Stimulated activated naive CD8-positive, alpha-beta T cell treated with anti-CD3 and anti-CD28 coated beads, Interleukin-15, amount 100 ng/mL, for 72 hours (primary cell): ENCODE measurements at regions not wholly inside any gene's neighbourhood (a gene's known extent, or its start where the extent isn't known, plus 50 kb on each side); places are given as distances from the start of the nearest gene placed in this dataset.
A peak's percentile ranks its signal among the peaks of the same experiment; 100 is the strongest.

ENCODE experiments used
- ATAC-seq: fragments of 150-1000 bp; cut with Tn5 transposase; 2 replicates; pipeline ENCODE4 v1.10.0; 2021; ENCODE audit warnings: mild to moderate bottlenecking, moderate library complexity
- DNase-seq, 2 donors: peaks; one replicate each; pipeline ENCODE4 v3.0.0; 2021 to 2022
- H3K27ac Mint-ChIP-seq, 2 donors: one replicate each; pipeline ENCODE4 v1.8.0; 2022; ENCODE audit warnings: mild to moderate bottlenecking in 2 of 2, mixed read lengths in 2 of 2, moderate library complexity in 2 of 2
- H3K27me3 Mint-ChIP-seq: one replicate; pipeline ENCODE4 v1.8.0; 2022; ENCODE audit warnings: mixed read lengths
- H3K4me1 Mint-ChIP-seq: one replicate; pipeline ENCODE4 v1.8.0; 2022; ENCODE audit warnings: mild to moderate bottlenecking, mixed read lengths
- H3K4me3 Mint-ChIP-seq, 2 donors: one replicate each; pipeline ENCODE4 v1.8.0; 2022; ENCODE audit warnings: mild to moderate bottlenecking in 2 of 2, mixed read lengths in 2 of 2, moderate library complexity in 1 of 2
- H3K9me3 Mint-ChIP-seq, 2 donors: one replicate each; pipeline ENCODE4 v1.8.0; 2022; ENCODE audit warnings: mixed read lengths in 2 of 2

GRCh38 chr13:107251341-107251740 is 683.4 kb upstream of the ARGLU1 start:
- Mint-ChIP-seq H3K4me1 (no peaks in the 10 kb centered on the region), H3K9me3 (no peaks in the 10 kb centered on the region), H3K27me3 (peaks cover 6% of the 10 kb centered on the region), H3K27ac (peak overlapping the region in 1 of 2 donors; percentile 3), H3K4me3 (no peak overlapping the region)
- no peak for DNase-seq
- no peak for ATAC-seq

DNA sequence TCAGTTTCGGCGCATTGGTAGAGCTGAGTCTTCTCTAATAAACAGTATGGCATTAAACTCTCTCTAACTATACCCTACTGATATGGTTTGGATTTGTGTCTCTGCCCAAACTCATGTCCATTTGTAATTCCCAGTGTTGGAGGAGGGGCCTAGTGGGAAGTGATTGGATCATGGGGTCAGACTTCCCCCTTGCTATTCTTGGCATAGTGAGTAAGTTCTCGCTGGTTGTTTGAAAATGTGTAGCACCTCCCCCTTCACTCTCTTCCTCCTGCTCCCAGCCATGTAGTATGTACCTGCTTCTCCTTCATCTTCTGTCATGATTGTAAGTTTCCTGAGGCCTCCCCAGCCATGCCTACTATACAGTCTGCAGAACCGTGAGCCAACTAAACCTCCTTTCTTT is 682.7 kb upstream of the ARGLU1 start:
- no peak for DNase-seq
- Mint-ChIP-seq H3K4me1 (no peaks in the 10 kb centered on the region), H3K27me3 (peaks cover 6% of the 10 kb centered on the region), H3K4me3 (no peak overlapping the region), H3K9me3 (no peaks in the 10 kb centered on the region), H3K27ac (no peak overlapping the region)
- no peak for ATAC-seq

- Mint-ChIP-seq H3K4me1 (no peaks in the 10 kb centered on the region), H3K4me3 (no peak overlapping the region), H3K27me3 (no peaks in the 10 kb centered on the region), H3K9me3 (peaks cover 0 to 5% of the 10 kb centered on the region in 2 donors), H3K27ac (no peak overlapping the region)
- DNase-seq (no peak), ATAC-seq (no peak)
These were observed 676.3 kb upstream of the ARGLU1 start for GRCh38 chr13:107244241-107244640.

DNA sequence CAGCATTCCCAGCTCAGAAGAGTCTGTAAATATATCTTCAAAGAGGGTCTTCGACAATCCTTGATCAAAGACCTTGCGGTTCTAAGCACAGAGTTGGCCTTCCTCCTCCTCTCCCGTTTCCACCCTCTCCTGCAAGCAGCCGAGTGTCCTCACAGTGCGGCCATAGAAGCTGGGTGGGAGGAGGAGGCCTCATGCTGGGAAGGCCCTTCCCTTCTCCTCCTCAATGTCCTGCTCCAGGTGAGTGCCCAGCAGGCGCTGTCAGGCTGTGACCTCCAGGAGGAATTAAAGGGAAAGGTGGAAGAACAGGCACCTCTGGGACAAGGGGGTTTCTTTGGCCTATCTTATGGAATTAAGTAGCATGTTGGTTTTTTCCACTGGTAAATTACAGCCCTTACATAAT is 674.2 kb upstream of the ARGLU1 start:
- no peak overlapping the region for H3K27ac Mint-ChIP-seq
- no peaks in the 10 kb centered on the region for H3K27me3 Mint-ChIP-seq
- DNase-seq (no peak), ATAC-seq (no peak)
- peaks cover 0 to 5% of the 10 kb centered on the region in 2 donors for H3K9me3 Mint-ChIP-seq
- H3K4me1 Mint-ChIP-seq = no peaks in the 10 kb centered on the region
- H3K4me3 Mint-ChIP-seq = no peak overlapping the region

DNA sequence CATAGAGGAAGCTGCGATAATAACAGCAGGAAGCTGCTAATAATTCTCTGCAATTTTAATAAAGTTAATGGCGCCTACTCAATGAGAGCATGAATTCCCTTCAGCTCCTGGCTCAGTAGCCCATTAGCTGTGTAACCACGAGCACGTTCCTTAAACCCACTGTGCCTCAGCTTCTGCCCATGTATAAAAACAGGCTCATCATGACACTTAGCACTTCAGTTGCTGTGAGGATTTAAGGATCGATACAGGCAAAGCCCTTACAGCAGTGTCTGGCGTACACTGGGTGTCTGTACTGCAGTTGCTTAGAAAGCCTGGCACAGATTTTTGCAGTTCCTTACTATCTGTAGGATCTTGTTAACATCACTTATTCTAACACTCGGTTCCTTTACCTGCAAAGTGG is 673.4 kb upstream of the ARGLU1 start:
- H3K27ac Mint-ChIP-seq = no peak overlapping the region
- no peaks in the 10 kb centered on the region for H3K27me3 Mint-ChIP-seq
- no peak for ATAC-seq
- DNase-seq = no peak
- H3K4me1 Mint-ChIP-seq = no peaks in the 10 kb centered on the region
- no peak overlapping the region for H3K4me3 Mint-ChIP-seq
- H3K9me3 Mint-ChIP-seq = peaks cover 0 to 5% of the 10 kb centered on the region in 2 donors

DNA sequence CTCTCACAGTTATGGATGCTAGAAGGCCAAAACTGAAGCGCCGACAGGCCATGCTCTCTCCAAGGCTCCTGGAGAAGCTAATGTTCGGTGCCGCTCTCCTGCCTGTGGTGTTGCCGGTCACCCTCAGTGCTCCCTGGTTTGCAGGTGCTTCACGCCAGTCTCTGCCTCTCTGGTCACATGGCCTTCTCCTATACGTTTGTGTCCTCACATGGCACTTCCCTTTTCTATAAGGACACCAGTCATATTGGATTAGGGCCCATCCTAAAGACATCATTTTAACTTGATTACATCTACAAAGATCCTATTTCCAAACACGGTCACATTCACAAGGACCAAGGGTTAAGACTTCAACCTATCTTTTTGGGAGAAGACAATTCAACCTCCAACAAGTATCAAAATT is 671.3 kb upstream of the ARGLU1 start:
- H3K4me1 Mint-ChIP-seq = no peaks in the 10 kb centered on the region
- no peak for DNase-seq
- no peak for ATAC-seq
- H3K27ac Mint-ChIP-seq = no peak overlapping the region
- H3K4me3 Mint-ChIP-seq = no peak overlapping the region
- H3K9me3 Mint-ChIP-seq = peaks cover 0 to 5% of the 10 kb centered on the region in 2 donors
- H3K27me3 Mint-ChIP-seq = no peaks in the 10 kb centered on the region

DNA sequence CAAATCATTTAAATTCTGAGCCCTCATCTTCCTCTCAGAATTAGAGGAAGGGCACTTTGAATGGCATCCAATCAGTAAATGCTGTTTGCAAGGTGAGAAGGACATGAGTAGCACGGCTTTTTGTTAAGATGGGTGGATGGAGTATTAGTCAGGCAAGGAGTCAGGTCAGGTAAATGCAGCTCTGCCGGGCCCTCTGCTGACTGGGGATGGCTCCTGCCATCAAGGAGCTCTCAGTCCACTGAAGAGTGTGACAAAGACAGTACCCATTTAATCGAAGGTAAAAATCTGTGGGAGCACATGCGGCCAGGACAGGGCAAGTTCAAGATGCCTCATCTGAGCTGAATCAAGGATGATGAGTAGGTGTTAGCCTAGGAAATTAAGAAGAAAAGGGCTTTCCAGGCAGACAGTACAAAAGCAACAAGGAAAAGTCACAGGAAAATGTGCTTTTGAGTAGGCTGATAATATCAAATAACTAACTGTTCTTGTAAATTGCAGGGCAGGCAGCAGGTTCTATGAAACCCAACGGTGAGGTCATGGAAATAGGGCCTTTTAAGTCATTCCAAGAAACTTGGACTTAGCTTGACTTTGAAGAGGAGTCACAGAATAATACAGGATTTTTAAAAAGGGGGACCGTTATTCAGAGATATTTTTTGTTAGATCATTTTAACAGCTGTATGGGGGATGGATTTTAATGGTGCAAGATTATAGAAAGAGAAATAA is 670.5 kb upstream of the ARGLU1 start:
- DNase-seq = no peak
- Mint-ChIP-seq H3K27me3 (no peaks in the 10 kb centered on the region), H3K9me3 (peaks cover 0 to 5% of the 10 kb centered on the region in 2 donors), H3K4me1 (no peaks in the 10 kb centered on the region), H3K4me3 (no peak overlapping the region), H3K27ac (peak overlapping the region in 1 of 2 donors; percentile 9)
- no peak for ATAC-seq

- Mint-ChIP-seq H3K4me1 (no peaks in the 10 kb centered on the region), H3K9me3 (no peaks in the 10 kb centered on the region), H3K27ac (no peak overlapping the region), H3K4me3 (no peak overlapping the region), H3K27me3 (no peaks in the 10 kb centered on the region)
- DNase-seq (no peak), ATAC-seq (no peak)
These were observed 666.6 kb upstream of the ARGLU1 start for GRCh38 chr13:107234319-107235073.

DNA sequence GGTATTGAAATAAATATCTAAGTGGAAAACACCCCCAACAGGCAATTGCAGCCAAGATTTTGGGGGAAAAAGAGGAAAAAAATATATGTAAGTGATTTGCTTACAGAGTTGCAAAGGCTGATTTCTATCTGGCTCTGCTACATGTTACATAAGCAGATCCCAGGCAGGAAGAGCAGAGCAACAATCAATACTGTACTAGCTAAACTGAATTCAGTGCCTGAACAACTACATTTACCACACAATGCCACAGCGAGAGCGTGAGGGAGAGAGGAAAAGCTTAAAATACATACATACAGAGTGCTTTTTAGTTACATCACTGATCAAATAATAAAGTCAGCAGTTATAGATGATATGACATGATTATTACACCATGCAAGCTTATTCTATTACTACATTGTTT is 665.6 kb upstream of the ARGLU1 start:
- H3K27ac Mint-ChIP-seq = no peak overlapping the region
- DNase-seq (no peak), ATAC-seq (no peak)
- no peaks in the 10 kb centered on the region for H3K9me3 Mint-ChIP-seq
- H3K27me3 Mint-ChIP-seq = no peaks in the 10 kb centered on the region
- H3K4me1 Mint-ChIP-seq = no peaks in the 10 kb centered on the region
- H3K4me3 Mint-ChIP-seq = no peak overlapping the region

DNA sequence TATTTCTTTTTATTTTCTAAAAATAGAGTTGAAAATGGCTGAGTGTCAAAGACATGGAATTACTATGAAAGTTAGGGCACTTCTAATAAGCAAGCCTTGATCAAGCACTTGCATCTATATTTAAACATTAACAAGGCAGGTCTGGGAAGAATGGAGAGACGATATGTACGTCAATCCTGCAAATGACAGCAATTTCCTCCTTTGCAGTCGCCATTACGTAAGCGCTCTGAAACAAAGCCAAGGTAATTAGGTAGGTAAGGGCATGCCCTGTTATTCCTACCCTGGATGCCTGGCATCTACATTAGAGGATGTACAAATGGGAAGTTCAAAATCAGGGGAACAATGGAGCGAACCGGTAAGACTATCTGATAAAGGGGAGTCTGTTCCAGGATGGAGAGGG is 664.0 kb upstream of the ARGLU1 start:
- Mint-ChIP-seq H3K9me3 (no peaks in the 10 kb centered on the region), H3K4me1 (no peaks in the 10 kb centered on the region), H3K4me3 (no peak overlapping the region), H3K27me3 (no peaks in the 10 kb centered on the region), H3K27ac (no peak overlapping the region)
- ATAC-seq = no peak
- DNase-seq = no peak

DNA sequence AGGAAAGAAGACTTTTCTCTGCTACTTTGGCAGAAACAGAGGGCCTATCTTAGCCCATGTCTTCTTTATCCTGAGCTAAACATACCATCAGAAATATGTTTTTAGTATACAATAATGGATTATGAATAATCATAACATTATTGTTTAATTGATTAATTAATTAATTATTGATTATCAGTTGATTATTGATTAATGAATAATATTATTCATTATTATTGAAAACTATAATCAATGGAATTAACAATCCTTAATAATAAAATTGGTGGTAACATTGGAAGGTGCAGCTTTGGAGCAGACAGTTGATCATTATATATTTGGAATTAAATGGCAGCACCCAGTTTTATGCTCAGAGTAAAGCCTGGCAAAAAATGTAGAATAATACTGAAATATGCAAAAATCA is 655.9 kb upstream of the ARGLU1 start:
- H3K9me3 Mint-ChIP-seq = no peaks in the 10 kb centered on the region
- H3K4me3 Mint-ChIP-seq = no peak overlapping the region
- ATAC-seq (no peak), DNase-seq (no peak)
- no peaks in the 10 kb centered on the region for H3K4me1 Mint-ChIP-seq
- no peaks in the 10 kb centered on the region for H3K27me3 Mint-ChIP-seq
- no peak overlapping the region for H3K27ac Mint-ChIP-seq

GRCh38 chr13:107222597-107222996 is 654.7 kb upstream of the ARGLU1 start:
- no peak for DNase-seq
- Mint-ChIP-seq H3K27me3 (no peaks in the 10 kb centered on the region), H3K4me1 (no peaks in the 10 kb centered on the region), H3K9me3 (no peaks in the 10 kb centered on the region), H3K27ac (no peak overlapping the region), H3K4me3 (no peak overlapping the region)
- no peak for ATAC-seq

DNA sequence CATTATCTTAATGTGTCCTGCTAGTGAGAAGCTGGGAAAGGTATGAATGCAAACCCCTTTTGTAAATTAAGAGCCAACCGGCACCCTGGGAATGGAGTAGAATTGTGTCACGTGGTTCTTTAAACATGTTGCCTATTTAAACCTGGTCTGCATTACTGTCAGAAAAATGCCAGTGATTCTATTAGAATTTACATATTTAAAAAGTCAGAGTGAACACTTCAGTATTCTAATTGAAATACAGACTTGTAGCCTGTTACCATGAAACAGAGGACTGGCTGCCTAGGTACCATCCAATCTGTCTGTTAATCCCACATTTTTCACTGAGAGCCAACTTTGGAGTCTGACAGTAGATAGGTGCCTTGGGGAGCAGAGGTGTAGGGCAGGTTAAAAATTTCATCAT is 652.3 kb upstream of the ARGLU1 start:
- H3K27ac Mint-ChIP-seq = no peak overlapping the region
- no peak for ATAC-seq
- no peaks in the 10 kb centered on the region for H3K9me3 Mint-ChIP-seq
- DNase-seq = no peak
- no peaks in the 10 kb centered on the region for H3K4me1 Mint-ChIP-seq
- H3K27me3 Mint-ChIP-seq = no peaks in the 10 kb centered on the region
- no peak overlapping the region for H3K4me3 Mint-ChIP-seq

GRCh38 chr13:107217251-107217650 is 649.3 kb upstream of the ARGLU1 start:
- no peaks in the 10 kb centered on the region for H3K27me3 Mint-ChIP-seq

DNA sequence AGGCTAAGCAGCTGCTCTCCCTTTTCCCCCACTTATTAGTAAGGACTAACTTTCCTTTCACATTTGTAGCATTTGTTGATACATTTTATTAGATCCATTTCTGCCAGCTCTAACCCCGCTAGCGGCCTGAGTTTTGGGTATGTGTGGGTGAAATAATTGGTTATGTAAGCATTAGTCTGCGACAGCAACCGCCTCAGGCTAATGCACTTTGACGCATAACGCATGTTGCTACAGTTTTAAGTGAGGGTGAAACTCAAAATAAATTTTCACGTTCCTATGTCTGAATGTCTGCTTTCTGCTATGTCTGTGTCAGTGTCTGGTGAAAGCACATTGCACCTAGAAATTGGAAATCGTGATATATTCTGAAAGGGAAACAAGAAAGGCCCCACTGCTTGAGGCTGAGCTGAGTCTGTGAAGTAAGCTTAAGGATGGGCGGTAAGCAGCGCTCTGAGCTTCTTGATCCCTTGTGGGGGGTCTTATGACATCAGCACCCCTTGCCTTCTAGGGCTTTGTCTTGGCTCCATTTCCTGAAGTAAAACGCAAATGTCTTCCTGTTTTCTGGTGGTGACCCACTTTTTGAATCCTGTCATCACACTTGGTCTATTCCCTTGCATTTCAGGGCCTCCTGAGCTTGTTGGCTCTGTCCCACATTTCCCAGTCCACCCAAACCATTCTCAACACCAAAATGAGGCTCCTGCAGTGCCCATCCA is 648.3 kb upstream of the ARGLU1 start:
- ATAC-seq = no peak
- DNase-seq = no peak
- Mint-ChIP-seq H3K27ac (no peak overlapping the region), H3K4me1 (no peaks in the 10 kb centered on the region), H3K4me3 (no peak overlapping the region), H3K27me3 (no peaks in the 10 kb centered on the region), H3K9me3 (no peaks in the 10 kb centered on the region)

More at GRCh38 chr13:107217251-107217650, 649.3 kb upstream of the ARGLU1 start:
- Mint-ChIP-seq H3K4me3 (no peak overlapping the region), H3K27ac (no peak overlapping the region), H3K9me3 (no peaks in the 10 kb centered on the region), H3K4me1 (no peaks in the 10 kb centered on the region)
- no peak for ATAC-seq
- no peak for DNase-seq

DNA sequence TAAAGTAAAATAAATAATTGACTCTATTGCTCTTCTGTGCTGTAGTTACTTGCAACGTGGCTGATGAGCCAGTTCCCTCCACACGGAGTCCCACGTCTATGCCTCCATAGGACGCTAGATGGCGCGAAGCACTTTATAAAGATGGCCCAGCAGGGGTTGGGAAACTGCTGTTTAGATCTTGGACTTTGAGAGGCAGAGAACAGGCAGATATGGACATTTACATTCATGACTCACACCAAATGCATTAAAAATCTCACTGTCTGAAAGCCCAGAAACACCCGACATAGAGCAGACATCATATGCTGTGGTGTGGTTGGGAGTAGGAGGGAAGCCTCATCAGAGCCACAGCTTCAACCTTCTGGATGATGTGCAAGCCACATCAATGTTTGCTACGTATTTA is 643.1 kb upstream of the ARGLU1 start:
- peak; percentile 24 to 29 for DNase-seq

More for the DNA sequence above, 643.1 kb upstream of the ARGLU1 start:
- H3K27me3 Mint-ChIP-seq = no peaks in the 10 kb centered on the region
- no peak overlapping the region for H3K27ac Mint-ChIP-seq
- H3K4me3 Mint-ChIP-seq = no peak overlapping the region
- no peaks in the 10 kb centered on the region for H3K9me3 Mint-ChIP-seq
- peak; percentile 85 for ATAC-seq
- no peaks in the 10 kb centered on the region for H3K4me1 Mint-ChIP-seq
